Liver (tissue), 8 donors: ENCODE measurements at regions not wholly inside any gene's neighbourhood (a gene's known extent, or its start where the extent isn't known, plus 50 kb on each side); places are given as distances from the start of the nearest gene placed in this dataset.

Experiments
- DNase-seq: peaks from one replicate; pipeline ENCODE4 v3.0.0-alpha.2; 2017; ENCODE audit warnings: low spot score
- H3K27ac ChIP-seq, 2 donors: one replicate each; pipeline ENCODE4 v1.7.0; 2013; ENCODE audit warnings: inconsistent platforms in 2 of 2, low read length in 2 of 2, control low read depth in 1 of 2, low read depth in 1 of 2, mild to moderate bottlenecking in 1 of 2
- H3K27me3 ChIP-seq, 4 donors: one replicate each; pipeline versions ENCODE4 v1.6.1 to v1.7.0; 2013; ENCODE audit warnings: low read length in 3 of 4, inconsistent platforms in 1 of 4, mild to moderate bottlenecking in 1 of 4, moderate library complexity in 1 of 4; ENCODE audit not compliant: control insufficient read depth in 4 of 4, insufficient read depth in 4 of 4
- H3K36me3 ChIP-seq, 4 donors: one replicate each; pipeline versions ENCODE4 v1.6.1 to v1.7.0; 2013; ENCODE audit warnings: low read length in 3 of 4, mild to moderate bottlenecking in 3 of 4, low read depth in 1 of 4, moderate library complexity in 1 of 4; ENCODE audit not compliant: control insufficient read depth in 4 of 4, insufficient read depth in 3 of 4
- H3K4me1 ChIP-seq, 4 donors: one replicate each; pipeline versions ENCODE4 v1.6.1 to v1.7.0; 2013; ENCODE audit warnings: low read length in 3 of 4, mild to moderate bottlenecking in 3 of 4, moderate library complexity in 1 of 4; ENCODE audit not compliant: control insufficient read depth in 4 of 4, insufficient read depth in 4 of 4
- H3K4me3 ChIP-seq, 3 donors: one replicate each; pipeline versions ENCODE4 v1.6.1 to v1.7.0; 2013; ENCODE audit warnings: low read length in 3 of 3, control low read depth in 1 of 3, low read depth in 1 of 3, mild to moderate bottlenecking in 1 of 3
- H3K9ac ChIP-seq, 2 donors: one replicate each; pipeline ENCODE4 v1.7.0; 2013; ENCODE audit warnings: low read length in 2 of 2, mild to moderate bottlenecking in 2 of 2, moderate library complexity in 2 of 2, control low read depth in 1 of 2, low read depth in 1 of 2
- H3K9me3 ChIP-seq, 4 donors: one replicate each; pipeline versions ENCODE4 v1.6.1 to v1.7.0; 2013; ENCODE audit warnings: low read length in 3 of 4; ENCODE audit not compliant: control insufficient read depth in 4 of 4
- EGR1 ChIP-seq, 2 donors: IDR thresholded peaks; 2 replicates each; pipeline ENCODE4 v1.6.1; 2016 to 2018; ENCODE audit warnings: antibody characterized with exemption in 2 of 2, low read depth in 2 of 2
- FOXA1 ChIP-seq: IDR thresholded peaks from 2 replicates; pipeline ENCODE4 v1.6.1; 2016; ENCODE audit warnings: antibody characterized with exemption
- GABPA ChIP-seq, 2 donors: IDR thresholded peaks in 1 of 2; conservative IDR thresholded peaks in 1 of 2; 2 replicates each; pipeline ENCODE4 v1.6.1; 2016; ENCODE audit warnings: antibody characterized with exemption in 2 of 2, mild to moderate bottlenecking in 1 of 2, moderate library complexity in 1 of 2
- HNF4A ChIP-seq, 2 donors: conservative IDR thresholded peaks; 2 replicates each; pipeline ENCODE4 v1.6.1; 2016; ENCODE audit warnings: antibody characterized with exemption in 2 of 2, mild to moderate bottlenecking in 2 of 2
- HNF4G ChIP-seq: IDR thresholded peaks from 2 replicates; pipeline ENCODE4 v1.6.1; 2016; ENCODE audit warnings: antibody characterized with exemption
- MAX ChIP-seq: IDR thresholded peaks from 2 replicates; pipeline ENCODE4 v1.6.1; 2016; ENCODE audit warnings: antibody characterized with exemption
- NR2F2 ChIP-seq: IDR thresholded peaks from 2 replicates; pipeline ENCODE4 v1.6.1; 2016; ENCODE audit warnings: antibody characterized with exemption
- RAD21 ChIP-seq, 2 donors: IDR thresholded peaks; 2 replicates each; pipeline ENCODE4 v1.6.1; 2016; ENCODE audit warnings: antibody characterized with exemption in 2 of 2, mild to moderate bottlenecking in 2 of 2
- SP1 ChIP-seq: IDR thresholded peaks from 2 replicates; pipeline ENCODE4 v1.6.1; 2018; ENCODE audit warnings: antibody characterized with exemption, mild to moderate bottlenecking
- TAF1 ChIP-seq: conservative IDR thresholded peaks from 2 replicates; pipeline ENCODE4 v1.6.1; 2016; ENCODE audit warnings: antibody characterized with exemption, mild to moderate bottlenecking
- YY1 ChIP-seq: IDR thresholded peaks from 2 replicates; pipeline ENCODE4 v1.6.1; 2016; ENCODE audit warnings: antibody characterized with exemption, mild to moderate bottlenecking
- ZBTB33 ChIP-seq: IDR thresholded peaks from 2 replicates; pipeline ENCODE4 v1.6.1; 2016; ENCODE audit warnings: antibody characterized with exemption
- WGBS: extraction: QIAGEN DNeasy Blood & Tissue Kit; methylation state at CpG from one replicate; pipeline ENCODE4 v1.1.7; 2013; 5-methylcytosine and 5-hydroxymethylcytosine counted together
- TF ChIP-seq, protein P1 (sequence below): fragments of 150-350 bp; IDR thresholded peaks from 2 replicates; pipeline ENCODE4 v1.5.1; 2017; ENCODE audit warnings: improper control_type of control experiment, low read depth, low read length; ENCODE audit not compliant: missing input control
- TF ChIP-seq, protein P2 (sequence below): IDR thresholded peaks from 2 replicates; pipeline ENCODE4 v1.6.1; 2016; ENCODE audit warnings: antibody characterized with exemption, mild to moderate bottlenecking
- TF ChIP-seq, protein P3 (sequence below): IDR thresholded peaks from 2 replicates; pipeline ENCODE4 v1.6.1; 2016; ENCODE audit warnings: antibody characterized with exemption
- donor health status: healthy.
- donor health status: healthy.
- donor health status: healthy.
- donor health status: healthy.
- donor health status: healthy.

DNA sequence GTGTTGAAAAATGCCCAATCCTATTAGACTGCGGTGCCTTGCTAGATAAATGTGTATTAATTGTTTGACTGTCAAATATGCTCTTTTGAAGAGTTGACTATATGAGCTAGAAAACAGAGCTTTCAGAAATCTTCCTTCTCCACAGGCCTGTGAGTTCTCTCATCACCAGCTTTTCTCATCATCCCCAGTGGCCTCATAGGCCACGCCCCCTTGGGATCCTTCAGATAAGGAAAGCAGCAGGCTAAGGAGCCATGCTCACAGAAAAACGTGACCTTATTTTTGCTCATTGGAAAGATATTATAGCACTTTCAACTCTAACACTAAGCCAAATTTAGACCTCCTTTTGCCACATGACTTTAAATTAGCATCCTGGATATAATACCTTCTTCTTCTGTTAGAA is 514.4 kb upstream of the ARRDC4 start:
- DNase-seq, result no peak
- TF ChIP-seq MAX (no peak), ZBTB33 (no peak), NR2F2 (no peak)
- no peaks in the 10 kb centered on the region for H3K9me3 ChIP-seq
- no peak overlapping the region for H3K27ac ChIP-seq
- no peak overlapping the region for H3K4me3 ChIP-seq
- no peak overlapping the region for H3K9ac ChIP-seq
- no peaks in the 10 kb centered on the region for H3K4me1 ChIP-seq
- no peaks in the 10 kb centered on the region for H3K36me3 ChIP-seq
- WGBS, result 59% methylated on average over 3 of the region's 3 CpGs
- no peaks in the 10 kb centered on the region for H3K27me3 ChIP-seq

GRCh38 chr15:97456521-97457202 is 503.8 kb upstream of the ARRDC4 start:
- Histone ChIP-seq H3K4me3 (no peak overlapping the region), H3K36me3 (no peaks in the 10 kb centered on the region), H3K27me3 (peaks cover 0 to 3% (median 1%) of the 10 kb centered on the region in 4 donors), H3K4me1 (no peaks in the 10 kb centered on the region), H3K27ac (no peak overlapping the region), H3K9ac (no peak overlapping the region), H3K9me3 (no peaks in the 10 kb centered on the region)
- WGBS, result 83% methylated on average over 7 of the region's 7 CpGs
- DNase-seq, result no peak
- TF ChIP-seq TAF1 (no peak), HNF4G (no peak), RAD21 (IDR thresholded peaks at IDR 0.05) (no peak), NR2F2 (no peak), GABPA (IDR thresholded peaks at IDR 0.05 in 1 of 2, conservative IDR thresholded peaks at IDR 0.05 in 1 of 2) (no peak), FOXA1 (no peak), SP1 (no peak), YY1 (no peak), EGR1 (IDR thresholded peaks at IDR 0.05; ENCODE audit: low read depth in 2 of 2) (no peak), MAX (no peak), HNF4A (conservative IDR thresholded peaks at IDR 0.05) (no peak)
- TF ChIP-seq, protein P1, sequence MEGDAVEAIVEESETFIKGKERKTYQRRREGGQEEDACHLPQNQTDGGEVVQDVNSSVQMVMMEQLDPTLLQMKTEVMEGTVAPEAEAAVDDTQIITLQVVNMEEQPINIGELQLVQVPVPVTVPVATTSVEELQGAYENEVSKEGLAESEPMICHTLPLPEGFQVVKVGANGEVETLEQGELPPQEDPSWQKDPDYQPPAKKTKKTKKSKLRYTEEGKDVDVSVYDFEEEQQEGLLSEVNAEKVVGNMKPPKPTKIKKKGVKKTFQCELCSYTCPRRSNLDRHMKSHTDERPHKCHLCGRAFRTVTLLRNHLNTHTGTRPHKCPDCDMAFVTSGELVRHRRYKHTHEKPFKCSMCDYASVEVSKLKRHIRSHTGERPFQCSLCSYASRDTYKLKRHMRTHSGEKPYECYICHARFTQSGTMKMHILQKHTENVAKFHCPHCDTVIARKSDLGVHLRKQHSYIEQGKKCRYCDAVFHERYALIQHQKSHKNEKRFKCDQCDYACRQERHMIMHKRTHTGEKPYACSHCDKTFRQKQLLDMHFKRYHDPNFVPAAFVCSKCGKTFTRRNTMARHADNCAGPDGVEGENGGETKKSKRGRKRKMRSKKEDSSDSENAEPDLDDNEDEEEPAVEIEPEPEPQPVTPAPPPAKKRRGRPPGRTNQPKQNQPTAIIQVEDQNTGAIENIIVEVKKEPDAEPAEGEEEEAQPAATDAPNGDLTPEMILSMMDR, result no peak
- TF ChIP-seq, protein P2, sequence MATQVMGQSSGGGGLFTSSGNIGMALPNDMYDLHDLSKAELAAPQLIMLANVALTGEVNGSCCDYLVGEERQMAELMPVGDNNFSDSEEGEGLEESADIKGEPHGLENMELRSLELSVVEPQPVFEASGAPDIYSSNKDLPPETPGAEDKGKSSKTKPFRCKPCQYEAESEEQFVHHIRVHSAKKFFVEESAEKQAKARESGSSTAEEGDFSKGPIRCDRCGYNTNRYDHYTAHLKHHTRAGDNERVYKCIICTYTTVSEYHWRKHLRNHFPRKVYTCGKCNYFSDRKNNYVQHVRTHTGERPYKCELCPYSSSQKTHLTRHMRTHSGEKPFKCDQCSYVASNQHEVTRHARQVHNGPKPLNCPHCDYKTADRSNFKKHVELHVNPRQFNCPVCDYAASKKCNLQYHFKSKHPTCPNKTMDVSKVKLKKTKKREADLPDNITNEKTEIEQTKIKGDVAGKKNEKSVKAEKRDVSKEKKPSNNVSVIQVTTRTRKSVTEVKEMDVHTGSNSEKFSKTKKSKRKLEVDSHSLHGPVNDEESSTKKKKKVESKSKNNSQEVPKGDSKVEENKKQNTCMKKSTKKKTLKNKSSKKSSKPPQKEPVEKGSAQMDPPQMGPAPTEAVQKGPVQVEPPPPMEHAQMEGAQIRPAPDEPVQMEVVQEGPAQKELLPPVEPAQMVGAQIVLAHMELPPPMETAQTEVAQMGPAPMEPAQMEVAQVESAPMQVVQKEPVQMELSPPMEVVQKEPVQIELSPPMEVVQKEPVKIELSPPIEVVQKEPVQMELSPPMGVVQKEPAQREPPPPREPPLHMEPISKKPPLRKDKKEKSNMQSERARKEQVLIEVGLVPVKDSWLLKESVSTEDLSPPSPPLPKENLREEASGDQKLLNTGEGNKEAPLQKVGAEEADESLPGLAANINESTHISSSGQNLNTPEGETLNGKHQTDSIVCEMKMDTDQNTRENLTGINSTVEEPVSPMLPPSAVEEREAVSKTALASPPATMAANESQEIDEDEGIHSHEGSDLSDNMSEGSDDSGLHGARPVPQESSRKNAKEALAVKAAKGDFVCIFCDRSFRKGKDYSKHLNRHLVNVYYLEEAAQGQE, result no peak
- TF ChIP-seq, protein P3, sequence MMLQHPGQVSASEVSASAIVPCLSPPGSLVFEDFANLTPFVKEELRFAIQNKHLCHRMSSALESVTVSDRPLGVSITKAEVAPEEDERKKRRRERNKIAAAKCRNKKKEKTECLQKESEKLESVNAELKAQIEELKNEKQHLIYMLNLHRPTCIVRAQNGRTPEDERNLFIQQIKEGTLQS, result no peak
